H1 (cell line): ENCODE measurements at regions not wholly inside any gene's neighbourhood (a gene's known extent, or its start where the extent isn't known, plus 50 kb on each side); places are given as distances from the start of the nearest gene placed in this dataset.

ENCODE experiments used
- CTCF ChIA-PET: fragments of 300-600 bp; sonication (Branson Sonifier 250); formaldehyde crosslinking; loops from one replicate; lab custom pipeline; 2021; ENCODE audit not compliant: partially characterized antibody; lab: Charles Lee
- POLR2A ChIA-PET: fragments of 300-600 bp; sonication (Branson Sonifier 250); formaldehyde crosslinking; loops from one replicate; lab custom pipeline; 2021; ENCODE audit warnings: inconsistent platforms; ENCODE audit not compliant: partially characterized antibody; lab: Charles Lee
- DNase-seq, 2 experiments: peaks; one replicate each; pipeline versions ENCODE4 v3.0.0 to v3.0.0-alpha.2; 2010 to 2022; ENCODE audit warnings: low spot score in 2 of 2, low read depth in 1 of 2, mixed read lengths in 1 of 2
- FAIRE-seq: peaks from 2 replicates; lab custom pipeline; 2011; peaks lifted over from hg19 to GRCh38; lab: Jason Lieb, UNC
- H2AFZ ChIP-seq: 2 replicates; pipeline ENCODE4 v1.8.1; 2012; ENCODE audit warnings: low read length, inconsistent platforms
- H2AK5ac ChIP-seq: 2 replicates; pipeline ENCODE4 v1.6.1; 2013; ENCODE audit warnings: low read depth, low read length
- H2BK120ac ChIP-seq: replicated peaks from 2 replicates; pipeline ENCODE3; 2013; ENCODE audit warnings: low read depth, low read length, inconsistent platforms
- H2BK12ac ChIP-seq: 2 replicates; pipeline ENCODE4 v1.6.1; 2013; ENCODE audit warnings: low read depth, low read length
- H2BK15ac ChIP-seq: 2 replicates; pipeline ENCODE4 v1.6.1; 2013; ENCODE audit warnings: low read length
- H2BK20ac ChIP-seq: 2 replicates; pipeline ENCODE4 v1.6.1; 2013; ENCODE audit warnings: low read length
- H2BK5ac ChIP-seq: 2 replicates; pipeline ENCODE4 v1.6.1; 2013; ENCODE audit warnings: low read depth, low read length
- H3K14ac ChIP-seq: 2 replicates; pipeline ENCODE4 v1.6.1; 2013; ENCODE audit warnings: inconsistent platforms; ENCODE audit not compliant: insufficient read length
- H3K18ac ChIP-seq: 2 replicates; pipeline ENCODE4 v1.6.1; 2013; ENCODE audit warnings: low read length; ENCODE audit errors: extremely low read depth
- H3K23ac ChIP-seq: 2 replicates; pipeline ENCODE4 v1.6.1; 2013; ENCODE audit warnings: inconsistent platforms; ENCODE audit not compliant: insufficient read length
- H3K23me2 ChIP-seq: 2 replicates; pipeline ENCODE4 v1.6.1; 2013; ENCODE audit warnings: low read depth, low read length
- H3K27ac ChIP-seq: 2 replicates; pipeline ENCODE4 v1.6.1; 2011; ENCODE audit warnings: low read depth, low read length, inconsistent platforms
- H3K27me3 ChIP-seq, 4 experiments: replicated peaks in 1 of 4; 1 replicate in 1 of 4; 2 replicates in 3 of 4; pipeline versions ENCODE4 v1.6.1 to v1.8.1; 2011 to 2013; ENCODE audit warnings: low read length in 3 of 4, mild to moderate bottlenecking in 3 of 4, inconsistent platforms in 2 of 4, mixed read lengths in 2 of 4, moderate library complexity in 1 of 4; ENCODE audit not compliant: control insufficient read depth in 3 of 4, insufficient read depth in 3 of 4; ENCODE audit errors: extremely low read depth in 1 of 4
- H3K36me3 ChIP-seq, 4 experiments: 2 replicates each; pipeline versions ENCODE4 v1.6.1 to v1.8.1; 2011 to 2013; ENCODE audit warnings: mild to moderate bottlenecking in 4 of 4, low read length in 3 of 4, moderate library complexity in 2 of 4, control low read depth in 1 of 4, inconsistent platforms in 1 of 4; ENCODE audit not compliant: insufficient read depth in 4 of 4, control insufficient read depth in 2 of 4
- H3K4ac ChIP-seq: replicated peaks from 2 replicates; pipeline ENCODE3; 2013; ENCODE audit warnings: low read length, low read depth, mixed read lengths, inconsistent platforms; ENCODE audit not compliant: insufficient read length
- H3K4me1 ChIP-seq, 4 experiments: replicated peaks in 1 of 4; 1 replicate in 1 of 4; 2 replicates in 3 of 4; pipeline versions ENCODE4 v1.6.1 to v1.8.1; 2011 to 2013; ENCODE audit warnings: low read length in 3 of 4, inconsistent platforms in 2 of 4, mixed read lengths in 1 of 4; ENCODE audit not compliant: insufficient read depth in 4 of 4, control insufficient read depth in 3 of 4
- H3K4me2 ChIP-seq, 2 experiments: 2 replicates each; pipeline versions ENCODE4 v1.6.1 to v1.8.1; 2011 to 2013; ENCODE audit warnings: low read depth in 2 of 2, low read length in 2 of 2, control low read depth in 1 of 2, inconsistent platforms in 1 of 2, mild to moderate bottlenecking in 1 of 2; ENCODE audit not compliant: insufficient read depth in 1 of 2
- H3K4me3 ChIP-seq, 4 experiments: fragments of 200-600, 300-600 bp in 1 of 4; sonication (generic), shearing (Covaris generic), sonication (Bioruptor Twin) in 1 of 4; 2 replicates each; pipeline versions ENCODE4 v1.5.1 to v1.8.1; 2011 to 2016; ENCODE audit warnings: low read length in 4 of 4, low read depth in 3 of 4, control low read depth in 2 of 4, inconsistent platforms in 2 of 4, mild to moderate bottlenecking in 2 of 4, mixed read lengths in 1 of 4, moderate library complexity in 1 of 4; ENCODE audit not compliant: insufficient read depth in 2 of 4; ENCODE audit errors: extremely low read depth in 1 of 4
- H3K56ac ChIP-seq: replicated peaks from 2 replicates; pipeline ENCODE3; 2013; ENCODE audit warnings: low read depth, mild to moderate bottlenecking, mixed read lengths, low read length, inconsistent platforms; ENCODE audit not compliant: insufficient read length
- H3K79me1 ChIP-seq: 2 replicates; pipeline ENCODE4 v1.6.1; 2013; ENCODE audit warnings: low read depth, low read length, control low read depth
- H3K79me2 ChIP-seq, 2 experiments: 2 replicates each; pipeline versions ENCODE4 v1.6.1 to v1.8.1; 2012 to 2013; ENCODE audit warnings: low read length in 2 of 2, mild to moderate bottlenecking in 2 of 2, inconsistent platforms in 1 of 2; ENCODE audit not compliant: insufficient read depth in 2 of 2, control insufficient read depth in 1 of 2
- H3K9ac ChIP-seq, 4 experiments: replicated peaks in 1 of 4; 1 replicate in 1 of 4; 2 replicates in 3 of 4; pipeline versions ENCODE4 v1.6.1 to v1.8.1; 2011 to 2013; ENCODE audit warnings: low read depth in 3 of 4, low read length in 3 of 4, control low read depth in 2 of 4, mild to moderate bottlenecking in 2 of 4, moderate library complexity in 2 of 4, inconsistent platforms in 1 of 4; ENCODE audit errors: extremely low read depth in 1 of 4
- H3K9me3 ChIP-seq, 2 experiments: 2 replicates each; pipeline versions ENCODE4 v1.6.1 to v1.8.1; 2012 to 2013; ENCODE audit warnings: mild to moderate bottlenecking in 2 of 2, moderate library complexity in 2 of 2, control low read depth in 1 of 2, inconsistent platforms in 1 of 2, low read depth in 1 of 2, low read length in 1 of 2, mixed read lengths in 1 of 2; ENCODE audit not compliant: insufficient read depth in 2 of 2
- H4K20me1 ChIP-seq, 2 experiments: replicated peaks in 1 of 2; 2 replicates each; pipeline versions ENCODE3 to v1.8.1; 2011 to 2013; ENCODE audit warnings: inconsistent platforms in 2 of 2, low read length in 2 of 2, mild to moderate bottlenecking in 1 of 2; ENCODE audit not compliant: insufficient read depth in 2 of 2, control insufficient read depth in 1 of 2
- H4K5ac ChIP-seq: 2 replicates; pipeline ENCODE4 v1.6.1; 2013; ENCODE audit warnings: low read length, low read depth, mixed read lengths, inconsistent platforms; ENCODE audit not compliant: insufficient read length
- H4K8ac ChIP-seq: 2 replicates; pipeline ENCODE4 v1.8.0; 2013; ENCODE audit warnings: mild to moderate bottlenecking, moderate library complexity, low read length, inconsistent platforms; ENCODE audit not compliant: insufficient read depth; ENCODE audit errors: extremely low read depth
- H4K91ac ChIP-seq: replicated peaks from 2 replicates; pipeline ENCODE3; 2013; ENCODE audit warnings: low read length, mixed read lengths, inconsistent platforms; ENCODE audit not compliant: insufficient read length
- ATF3 ChIP-seq: IDR thresholded peaks from 2 replicates; pipeline ENCODE4 v1.6.1; 2011; ENCODE audit warnings: low read depth, mild to moderate bottlenecking, low read length; ENCODE audit not compliant: insufficient read depth
- CEBPB ChIP-seq: IDR thresholded peaks from 2 replicates; pipeline ENCODE4 v1.6.1; 2012; ENCODE audit warnings: low read depth, low read length
- CHD1 ChIP-seq: IDR thresholded peaks from 2 replicates; pipeline ENCODE4 v1.6.1; 2012; ENCODE audit warnings: low read depth, low read length, improper control_type of control experiment
- CHD2 ChIP-seq: IDR thresholded peaks from 2 replicates; pipeline ENCODE4 v1.6.1; 2012; ENCODE audit warnings: low read length, improper control_type of control experiment
- E2F6 ChIP-seq: IDR thresholded peaks from 2 replicates; pipeline ENCODE4 v1.6.1; 2012; ENCODE audit warnings: inconsistent platforms
- NRF1 ChIP-seq: IDR thresholded peaks from 2 replicates; pipeline ENCODE4 v1.6.1; 2011; ENCODE audit warnings: mild to moderate bottlenecking, low read depth, low read length, improper control_type of control experiment
- RBBP5 ChIP-seq: IDR thresholded peaks from 2 replicates; pipeline ENCODE4 v1.7.1; 2012; ENCODE audit warnings: low read depth, mild to moderate bottlenecking, inconsistent platforms, low read length, moderate library complexity, borderline replicate concordance
- SIRT6 ChIP-seq: IDR thresholded peaks from one replicate; pipeline ENCODE4 v1.7.1; 2012; ENCODE audit warnings: low read length, inconsistent platforms
- TCF12 ChIP-seq: IDR thresholded peaks from 2 replicates; pipeline ENCODE4 v1.6.1; 2011; ENCODE audit warnings: low read depth, mild to moderate bottlenecking, low read length
- TEAD4 ChIP-seq: IDR thresholded peaks from 2 replicates; pipeline ENCODE4 v1.6.1; 2012; ENCODE audit warnings: low read depth, low read length, inconsistent platforms, mixed read lengths
- WGBS, 2 experiments: shearing (Covaris generic) in 1 of 2; methylation state at CpG; one replicate each; pipeline versions ENCODE4 v1.1.6 to v1.1.7; 2013 to 2015; ENCODE audit warnings: low lambda C conversion rate in 2 of 2, mixed read lengths in 2 of 2, inconsistent platforms in 1 of 2, low coverage in 1 of 2, missing lambda C conversion rate in 1 of 2; ENCODE audit not compliant: insufficient replicate concordance in 2 of 2, insufficient coverage in 1 of 2, insufficient read length in 1 of 2; ENCODE audit errors: extremely low coverage in 1 of 2, missing lambda C conversion rate in 1 of 2; 5-methylcytosine and 5-hydroxymethylcytosine counted together

- H2BK20ac ChIP-seq: no peak overlapping the region
- H2BK15ac ChIP-seq: no peak overlapping the region
- no peak overlapping the region for H3K56ac ChIP-seq
- H3K9ac ChIP-seq: no peak overlapping the region
- no peak overlapping the region for H3K27ac ChIP-seq
- H3K14ac ChIP-seq: no peak overlapping the region
- H2BK12ac ChIP-seq: no peak overlapping the region
- no peak overlapping the region for H2BK5ac ChIP-seq
- ChIA-PET POLR2A (no interaction called here), CTCF (interaction anchor here (0.6 kb wide), 1 partner anchor 21 kb away, joined by 3 read pairs; no protein-coding TSS in a partner anchor)
- no peaks in the 10 kb centered on the region for H3K9me3 ChIP-seq
- no peak overlapping the region for H3K4me3 ChIP-seq
- no peaks in the 10 kb centered on the region for H4K20me1 ChIP-seq
- H3K79me1 ChIP-seq: no peaks in the 10 kb centered on the region
- H3K18ac ChIP-seq: no peak overlapping the region
- no peak overlapping the region for H2BK120ac ChIP-seq
- H4K91ac ChIP-seq: no peak overlapping the region
- no peaks in the 10 kb centered on the region for H3K23me2 ChIP-seq
- FAIRE-seq: no peak
- no peak overlapping the region for H3K4ac ChIP-seq
- H4K8ac ChIP-seq: no peak overlapping the region
- no peaks in the 10 kb centered on the region for H3K27me3 ChIP-seq
- H3K23ac ChIP-seq: no peak overlapping the region
- WGBS, 2 experiments: 87% methylated on average over 3 of the region's 3 CpGs; no CpG with 5 or more reads in 1 of the 2 experiments
- H3K4me1 ChIP-seq: no peaks in the 10 kb centered on the region
- H3K36me3 ChIP-seq: no peaks in the 10 kb centered on the region
- no peaks in the 10 kb centered on the region for H3K79me2 ChIP-seq
- no peak overlapping the region for H3K4me2 ChIP-seq
- no peak overlapping the region for H2AFZ ChIP-seq
- TF ChIP-seq CHD1 (no peak), E2F6 (no peak), ATF3 (peak; percentile 68), NRF1 (no peak), TEAD4 (peak; percentile 53; the same call in 1 of the 2 replicates), RBBP5 (no peak), SIRT6 (no peak), CHD2 (no peak), TCF12 (no peak), CEBPB (peak; percentile 96)
- H4K5ac ChIP-seq: no peak overlapping the region
- H2AK5ac ChIP-seq: no peak overlapping the region
- no peak for DNase-seq
These were observed 540.2 kb downstream of the NXPH1 start for GRCh38 chr7:8973601-8974000.
